ENCODE measurements at regions not wholly inside any gene's neighbourhood (a gene's known extent, or its start where the extent isn't known, plus 50 kb on each side); places are given as distances from the start of the nearest gene placed in this dataset.

DNA sequence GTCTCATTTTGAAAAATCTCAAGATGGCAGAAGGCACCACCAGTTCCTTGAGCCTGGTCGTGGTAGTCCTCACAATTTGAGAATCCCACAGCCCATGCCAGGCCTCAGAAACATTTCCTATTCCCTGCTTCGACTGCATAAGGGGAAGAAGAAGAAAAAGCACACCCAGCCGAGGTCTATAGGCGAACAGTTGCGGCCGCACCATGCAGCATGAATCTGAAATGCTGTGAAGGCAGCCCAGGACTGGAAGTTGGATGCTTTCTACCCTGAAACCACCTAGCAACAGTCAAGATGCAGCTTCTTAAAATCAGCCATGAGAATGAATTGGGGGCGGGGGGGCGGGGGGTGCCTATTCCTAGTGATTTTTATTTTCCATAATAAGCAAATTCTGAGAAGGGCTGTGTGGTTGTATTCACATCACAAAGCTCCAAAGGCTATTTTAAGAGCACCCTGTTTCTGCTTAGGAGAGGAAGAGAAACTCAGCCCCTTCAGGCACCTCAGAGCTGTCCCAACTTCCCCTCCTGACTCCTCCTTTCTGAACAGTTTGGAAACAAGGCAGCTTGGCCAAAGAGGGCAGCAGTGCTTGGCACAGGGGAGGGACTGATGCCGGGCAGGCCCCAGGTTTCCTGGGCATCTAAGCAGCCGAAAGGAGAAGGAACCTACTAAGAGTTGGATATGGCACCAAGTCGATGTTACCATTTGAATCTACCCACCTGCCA, 172.5 kb upstream of the FOXN3 start:
- H3K9ac ChIP-seq (ENCODE audit: low read length): no peak overlapping the region
- no peaks in the 10 kb centered on the region for H3K9me3 ChIP-seq (ENCODE audit: low read length)
- H3K4me2 ChIP-seq (ENCODE audit: low read length): no peak overlapping the region
- no peaks in the 10 kb centered on the region for H3F3A ChIP-seq (ENCODE audit: insufficient read depth, low read length)
- H3K36me3 ChIP-seq (ENCODE audit: insufficient read depth, low read length): no peaks in the 10 kb centered on the region
- H2AFZ ChIP-seq (ENCODE audit: low read length): no peak overlapping the region
- no peak for TF ChIP-seq EZH2 (IDR thresholded peaks at IDR 0.05; ENCODE audit: borderline replicate concordance, low read length)
- TF ChIP-seq, protein P1, sequence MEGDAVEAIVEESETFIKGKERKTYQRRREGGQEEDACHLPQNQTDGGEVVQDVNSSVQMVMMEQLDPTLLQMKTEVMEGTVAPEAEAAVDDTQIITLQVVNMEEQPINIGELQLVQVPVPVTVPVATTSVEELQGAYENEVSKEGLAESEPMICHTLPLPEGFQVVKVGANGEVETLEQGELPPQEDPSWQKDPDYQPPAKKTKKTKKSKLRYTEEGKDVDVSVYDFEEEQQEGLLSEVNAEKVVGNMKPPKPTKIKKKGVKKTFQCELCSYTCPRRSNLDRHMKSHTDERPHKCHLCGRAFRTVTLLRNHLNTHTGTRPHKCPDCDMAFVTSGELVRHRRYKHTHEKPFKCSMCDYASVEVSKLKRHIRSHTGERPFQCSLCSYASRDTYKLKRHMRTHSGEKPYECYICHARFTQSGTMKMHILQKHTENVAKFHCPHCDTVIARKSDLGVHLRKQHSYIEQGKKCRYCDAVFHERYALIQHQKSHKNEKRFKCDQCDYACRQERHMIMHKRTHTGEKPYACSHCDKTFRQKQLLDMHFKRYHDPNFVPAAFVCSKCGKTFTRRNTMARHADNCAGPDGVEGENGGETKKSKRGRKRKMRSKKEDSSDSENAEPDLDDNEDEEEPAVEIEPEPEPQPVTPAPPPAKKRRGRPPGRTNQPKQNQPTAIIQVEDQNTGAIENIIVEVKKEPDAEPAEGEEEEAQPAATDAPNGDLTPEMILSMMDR (IDR thresholded peaks at IDR 0.05; ENCODE audit: low read length): no peak
- no peaks in the 10 kb centered on the region for H3K4me1 ChIP-seq (ENCODE audit: insufficient read depth, low read length, severe bottlenecking)
- H3K9me2 ChIP-seq (ENCODE audit: low read depth, low read length): no peaks in the 10 kb centered on the region
- H3K27me3 ChIP-seq (ENCODE audit: insufficient read depth, low read length): no peaks in the 10 kb centered on the region; the same call in 1 of the 2 replicates
- no peak overlapping the region for H3K27ac ChIP-seq (ENCODE audit: low read depth, low read length, poor library complexity, severe bottlenecking)
- H3K4me3 ChIP-seq (ENCODE audit: low read depth, low read length, poor library complexity, severe bottlenecking): no peak overlapping the region
- H4K20me1 ChIP-seq (ENCODE audit: insufficient read depth, low read length): no peaks in the 10 kb centered on the region
- H3K79me2 ChIP-seq (ENCODE audit: insufficient read depth, low read length): no peaks in the 10 kb centered on the region

DNA sequence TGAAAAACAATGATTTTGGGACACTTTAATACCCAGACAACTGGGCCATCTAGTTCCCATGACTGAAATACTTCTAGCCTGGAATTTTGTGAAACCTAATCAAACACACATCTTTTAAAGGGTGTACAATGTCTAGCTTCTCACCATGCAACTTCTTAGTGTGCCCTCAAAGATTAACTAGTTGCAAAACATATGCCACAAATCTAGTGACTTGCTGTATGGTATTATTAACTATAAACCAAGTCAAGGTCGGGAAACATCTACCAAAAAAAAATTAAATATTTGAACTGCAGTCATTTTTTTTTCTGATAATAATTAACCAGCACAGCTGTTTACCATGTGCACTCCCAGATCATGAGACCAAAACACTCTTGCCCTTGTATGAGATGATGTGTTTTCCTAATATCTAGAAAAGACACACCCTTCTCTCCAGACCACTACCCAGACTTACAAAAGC, 171.8 kb upstream of the FOXN3 start:
- Histone ChIP-seq H3K9me3 (ENCODE audit: low read length) (no peaks in the 10 kb centered on the region), H3K9ac (ENCODE audit: low read length) (no peak overlapping the region), H3K9me2 (ENCODE audit: low read depth, low read length) (no peaks in the 10 kb centered on the region), H3K27ac (ENCODE audit: low read depth, low read length, poor library complexity, severe bottlenecking) (no peak overlapping the region), H3K4me1 (ENCODE audit: insufficient read depth, low read length, severe bottlenecking) (no peaks in the 10 kb centered on the region), H3K36me3 (ENCODE audit: insufficient read depth, low read length) (no peaks in the 10 kb centered on the region), H2AFZ (ENCODE audit: low read length) (no peak overlapping the region), H4K20me1 (ENCODE audit: insufficient read depth, low read length) (no peaks in the 10 kb centered on the region), H3K4me3 (ENCODE audit: low read depth, low read length, poor library complexity, severe bottlenecking) (no peak overlapping the region), H3F3A (ENCODE audit: insufficient read depth, low read length) (no peaks in the 10 kb centered on the region), H3K27me3 (ENCODE audit: insufficient read depth, low read length) (no peaks in the 10 kb centered on the region; the same call in 1 of the 2 replicates), H3K4me2 (ENCODE audit: low read length) (no peak overlapping the region), H3K79me2 (ENCODE audit: insufficient read depth, low read length) (no peaks in the 10 kb centered on the region)
- TF ChIP-seq EZH2 (IDR thresholded peaks at IDR 0.05; ENCODE audit: borderline replicate concordance, low read length): no peak
- TF ChIP-seq, protein P1 (IDR thresholded peaks at IDR 0.05; ENCODE audit: low read length): no peak

DNA sequence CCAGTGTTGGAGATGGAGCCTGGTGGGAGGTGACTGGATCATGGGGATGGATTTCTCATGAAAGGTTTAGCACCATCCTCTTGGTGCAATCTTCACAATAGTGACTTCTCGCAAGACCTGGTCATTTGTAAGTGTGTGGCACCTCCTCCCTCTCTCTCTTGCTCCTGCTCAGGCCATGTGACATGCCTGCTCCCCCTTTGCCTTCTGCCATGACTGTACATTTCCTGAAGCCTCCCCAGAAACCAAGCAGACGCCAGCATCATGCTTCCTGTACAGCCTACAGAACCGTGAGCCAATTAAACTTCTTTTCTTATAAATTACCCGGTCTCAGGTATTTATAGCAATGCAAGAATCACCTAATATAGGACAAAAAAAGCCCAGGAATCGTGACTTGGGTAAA, 171.0 kb upstream of the FOXN3 start:
- TF ChIP-seq, protein P1 (IDR thresholded peaks at IDR 0.05; ENCODE audit: low read length): no peak
- TF ChIP-seq EZH2 (IDR thresholded peaks at IDR 0.05; ENCODE audit: borderline replicate concordance, low read length): no peak
- H3K4me1 ChIP-seq (ENCODE audit: insufficient read depth, low read length, severe bottlenecking): no peaks in the 10 kb centered on the region
- H3K9me2 ChIP-seq (ENCODE audit: low read depth, low read length): no peaks in the 10 kb centered on the region
- H3F3A ChIP-seq (ENCODE audit: insufficient read depth, low read length): no peaks in the 10 kb centered on the region
- H3K9ac ChIP-seq (ENCODE audit: low read length): no peak overlapping the region
- H3K27ac ChIP-seq (ENCODE audit: low read depth, low read length, poor library complexity, severe bottlenecking): no peak overlapping the region
- no peak overlapping the region for H3K4me2 ChIP-seq (ENCODE audit: low read length)
- H3K79me2 ChIP-seq (ENCODE audit: insufficient read depth, low read length): no peaks in the 10 kb centered on the region
- H3K27me3 ChIP-seq (ENCODE audit: insufficient read depth, low read length): no peaks in the 10 kb centered on the region; the same call in 1 of the 2 replicates
- H3K4me3 ChIP-seq (ENCODE audit: low read depth, low read length, poor library complexity, severe bottlenecking): no peak overlapping the region
- no peaks in the 10 kb centered on the region for H4K20me1 ChIP-seq (ENCODE audit: insufficient read depth, low read length)
- no peaks in the 10 kb centered on the region for H3K9me3 ChIP-seq (ENCODE audit: low read length)
- no peak overlapping the region for H2AFZ ChIP-seq (ENCODE audit: low read length)
- no peaks in the 10 kb centered on the region for H3K36me3 ChIP-seq (ENCODE audit: insufficient read depth, low read length)

Measured in OCI-LY1 (cell line).